Iris pigment epithelial cell (primary cell): ENCODE measurements at regions not wholly inside any gene's neighbourhood (a gene's known extent, or its start where the extent isn't known, plus 50 kb on each side); places are given as distances from the start of the nearest gene placed in this dataset.
"Not testable (repeated sequence)": the region's sequence is repeated elsewhere in the genome, so short reads cannot be mapped to it uniquely, and the experiment has no call there.

ENCODE experiments used
- DNase-seq: peaks from one replicate; pipeline ENCODE4 v3.0.0-alpha.2; 2011; ENCODE audit warnings: low read depth

- no peak for DNase-seq
These were observed 130.1 kb upstream of the ADRA1B start for GRCh38 chr5:159786201-159786600.

- DNase-seq: peak; percentile 31
These were observed 129.2 kb upstream of the ADRA1B start for GRCh38 chr5:159786901-159787691.

GRCh38 chr5:159787837-159788236 is 128.4 kb upstream of the ADRA1B start:
- DNase-seq: no peak

- DNase-seq: no peak
These were observed 127.4 kb upstream of the ADRA1B start for GRCh38 chr5:159788835-159789331.

GRCh38 chr5:159792180-159792579 is 124.1 kb upstream of the ADRA1B start:
- DNase-seq: no peak

GRCh38 chr5:159797261-159797970 is 118.9 kb upstream of the ADRA1B start:
- no peak for DNase-seq

GRCh38 chr5:159799701-159800100 is 116.6 kb upstream of the ADRA1B start:
- no peak for DNase-seq

GRCh38 chr5:159800131-159800840 is 116.0 kb upstream of the ADRA1B start:
- no peak for DNase-seq

GRCh38 chr5:159801303-159801702 is 115.0 kb upstream of the ADRA1B start:
- DNase-seq: no peak

GRCh38 chr5:159802661-159803060 is 113.6 kb upstream of the ADRA1B start:
- no peak for DNase-seq

GRCh38 chr5:159804121-159804520 is 112.2 kb upstream of the ADRA1B start:
- no peak for DNase-seq

GRCh38 chr5:159805021-159805420 is 111.3 kb upstream of the ADRA1B start:
- no peak for DNase-seq

- DNase-seq: not testable (repeated sequence)
These were observed 109.1 kb upstream of the ADRA1B start for GRCh38 chr5:159807135-159807534.

GRCh38 chr5:159807586-159807985 is 108.7 kb upstream of the ADRA1B start:
- DNase-seq: no peak

GRCh38 chr5:159811712-159812111 is 104.6 kb upstream of the ADRA1B start:
- DNase-seq: no peak

GRCh38 chr5:159812759-159813158 is 103.5 kb upstream of the ADRA1B start:
- DNase-seq: not testable (repeated sequence)

- DNase-seq: no peak
These were observed 102.1 kb upstream of the ADRA1B start for GRCh38 chr5:159814222-159814621.

GRCh38 chr5:159814805-159815585 is 101.3 kb upstream of the ADRA1B start:
- peak; percentile 54 for DNase-seq

- peak; percentile 83 for DNase-seq
These were observed 98.8 kb upstream of the ADRA1B start for GRCh38 chr5:159817262-159818029.

GRCh38 chr5:159819591-159820411 is 96.5 kb upstream of the ADRA1B start:
- peak; percentile 71 for DNase-seq
